ENCODE measurements at regions not wholly inside any gene's neighbourhood (a gene's known extent, or its start where the extent isn't known, plus 50 kb on each side); places are given as distances from the start of the nearest gene placed in this dataset.

- TF ChIP-seq NFIC (IDR thresholded peaks at IDR 0.05) (no peak), REST (IDR thresholded peaks at IDR 0.05; ENCODE audit: low read depth) (no peak), FOXM1 (IDR thresholded peaks at IDR 0.05; ENCODE audit: borderline replicate concordance, low read depth) (no peak), TEAD4 (IDR thresholded peaks at IDR 0.05) (no peak), YY1 (IDR thresholded peaks at IDR 0.05; ENCODE audit: low read depth) (no peak), TCF12 (IDR thresholded peaks at IDR 0.05; ENCODE audit: low read depth) (no peak), CREB1 (IDR thresholded peaks at IDR 0.05; ENCODE audit: low read depth) (no peak), TAF1 (IDR thresholded peaks at IDR 0.05; ENCODE audit: low read depth) (no peak), ZBTB7A (IDR thresholded peaks at IDR 0.05; ENCODE audit: low read depth) (no peak), MAX (IDR thresholded peaks at IDR 0.05) (no peak), EGR1 (IDR thresholded peaks at IDR 0.05) (no peak), EP300 (IDR thresholded peaks at IDR 0.05; ENCODE audit: borderline replicate concordance) (no peak), RAD21 (IDR thresholded peaks at IDR 0.05; ENCODE audit: low read depth) (no peak), CEBPB (IDR thresholded peaks at IDR 0.05) (no peak)
- TF ChIP-seq, protein P1, sequence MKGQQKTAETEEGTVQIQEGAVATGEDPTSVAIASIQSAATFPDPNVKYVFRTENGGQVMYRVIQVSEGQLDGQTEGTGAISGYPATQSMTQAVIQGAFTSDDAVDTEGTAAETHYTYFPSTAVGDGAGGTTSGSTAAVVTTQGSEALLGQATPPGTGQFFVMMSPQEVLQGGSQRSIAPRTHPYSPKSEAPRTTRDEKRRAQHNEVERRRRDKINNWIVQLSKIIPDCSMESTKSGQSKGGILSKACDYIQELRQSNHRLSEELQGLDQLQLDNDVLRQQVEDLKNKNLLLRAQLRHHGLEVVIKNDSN (IDR thresholded peaks at IDR 0.05): no peak
Observed at GRCh38 chr16:51691109-51691508, 540.0 kb upstream of the SALL1 start.

DNA sequence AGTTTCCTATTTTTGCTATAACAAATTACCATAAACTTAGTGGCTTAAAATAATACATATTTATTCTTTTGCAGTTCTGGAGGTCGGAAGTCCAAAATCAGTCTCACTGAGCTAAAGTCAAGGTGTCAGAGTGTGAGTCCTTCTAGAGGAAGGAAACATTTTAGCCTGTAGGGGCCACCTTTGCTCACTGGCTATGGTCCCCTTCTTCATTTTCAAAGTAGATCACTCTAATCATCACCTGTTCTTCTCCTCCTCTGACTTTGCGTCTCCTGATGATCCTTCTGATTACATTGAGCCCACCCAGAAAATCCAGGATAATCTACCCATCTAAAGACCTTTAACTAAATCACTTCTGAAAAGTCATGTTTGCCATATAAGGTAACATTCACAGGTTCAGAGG, 534.4 kb upstream of the SALL1 start:
- TF ChIP-seq CREB1 (IDR thresholded peaks at IDR 0.05; ENCODE audit: low read depth) (no peak), NFIC (IDR thresholded peaks at IDR 0.05) (no peak), YY1 (IDR thresholded peaks at IDR 0.05; ENCODE audit: low read depth) (no peak)

- TF ChIP-seq MAX (IDR thresholded peaks at IDR 0.05) (no peak), TAF1 (IDR thresholded peaks at IDR 0.05; ENCODE audit: low read depth) (no peak), ZBTB7A (IDR thresholded peaks at IDR 0.05; ENCODE audit: low read depth) (no peak), REST (IDR thresholded peaks at IDR 0.05; ENCODE audit: low read depth) (no peak), YY1 (IDR thresholded peaks at IDR 0.05; ENCODE audit: low read depth) (no peak), CREB1 (IDR thresholded peaks at IDR 0.05; ENCODE audit: low read depth) (no peak), RAD21 (IDR thresholded peaks at IDR 0.05; ENCODE audit: low read depth) (no peak), TEAD4 (IDR thresholded peaks at IDR 0.05) (no peak), EP300 (IDR thresholded peaks at IDR 0.05; ENCODE audit: borderline replicate concordance) (no peak), CEBPB (IDR thresholded peaks at IDR 0.05) (no peak), NFIC (IDR thresholded peaks at IDR 0.05) (no peak), FOXM1 (IDR thresholded peaks at IDR 0.05; ENCODE audit: borderline replicate concordance, low read depth) (no peak)
- TF ChIP-seq, protein P1 (IDR thresholded peaks at IDR 0.05): no peak
Observed at GRCh38 chr16:51683882-51684281, 532.8 kb upstream of the SALL1 start.

DNA sequence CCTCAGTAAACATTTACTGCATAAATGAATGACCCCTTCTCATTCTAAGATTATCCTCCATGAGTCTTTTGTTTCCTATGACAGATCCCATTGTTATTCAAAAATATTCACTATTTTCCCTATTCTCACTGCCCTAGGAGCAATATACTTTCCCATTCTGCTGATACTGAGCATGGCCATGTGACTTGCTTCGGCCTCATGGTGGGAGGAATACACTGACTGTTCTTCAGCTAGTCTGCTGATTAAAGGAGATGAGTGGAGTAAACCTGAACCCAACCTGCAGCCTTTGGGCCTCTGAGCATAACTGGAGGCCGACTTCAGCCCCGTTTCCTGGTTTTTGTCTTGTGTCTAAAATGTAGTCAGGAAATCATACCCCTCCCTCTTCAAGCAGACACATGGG, 531.8 kb upstream of the SALL1 start:
- TF ChIP-seq REST (IDR thresholded peaks at IDR 0.05; ENCODE audit: low read depth) (no peak), CREB1 (IDR thresholded peaks at IDR 0.05; ENCODE audit: low read depth) (no peak), RAD21 (IDR thresholded peaks at IDR 0.05; ENCODE audit: low read depth) (no peak), NFIC (IDR thresholded peaks at IDR 0.05) (no peak), FOXM1 (IDR thresholded peaks at IDR 0.05; ENCODE audit: borderline replicate concordance, low read depth) (no peak), MAX (IDR thresholded peaks at IDR 0.05) (no peak), TAF1 (IDR thresholded peaks at IDR 0.05; ENCODE audit: low read depth) (no peak), YY1 (IDR thresholded peaks at IDR 0.05; ENCODE audit: low read depth) (no peak)
- TF ChIP-seq, protein P1 (IDR thresholded peaks at IDR 0.05): no peak
